ENCODE measurements at regions not wholly inside any gene's neighbourhood (a gene's known extent, or its start where the extent isn't known, plus 50 kb on each side); places are given as distances from the start of the nearest gene placed in this dataset.

- no peak for TF ChIP-seq CTCF (IDR thresholded peaks at IDR 0.05; ENCODE audit: extremely low read depth in 1 of 2, insufficient read depth in 1 of 2, low read depth in 1 of 2, low read length in 2 of 2)
- no peak for TF ChIP-seq POLR2A (IDR thresholded peaks at IDR 0.05; ENCODE audit: low read depth, low read length)
- TF ChIP-seq EZH2 (IDR thresholded peaks at IDR 0.05; ENCODE audit: borderline replicate concordance, low read depth, low read length, severe bottlenecking) = no peak
- no peak for TF ChIP-seq MYC (IDR thresholded peaks at IDR 0.05; ENCODE audit: low read depth, low read length)
- no peak for TF ChIP-seq MAX (IDR thresholded peaks at IDR 0.05; ENCODE audit: insufficient read depth, insufficient read length)
Observed at GRCh38 chr1:238681021-238681420, 705.3 kb upstream of the CHRM3 start.

Measured in endothelial cell of umbilical vein (primary cell).